OCI-LY1 (cell line): ENCODE measurements at regions not wholly inside any gene's neighbourhood (a gene's known extent, or its start where the extent isn't known, plus 50 kb on each side); places are given as distances from the start of the nearest gene placed in this dataset.

Experiments used
- H2AFZ ChIP-seq: fragments of 200-600 bp; sonication (generic), shearing (Covaris generic); 2 replicates; pipeline ENCODE4 v1.6.0; 2014; ENCODE audit warnings: antibody characterized with exemption, mild to moderate bottlenecking, low read length
- H3F3A ChIP-seq: fragments of 200-600 bp; sonication (generic), shearing (Covaris generic); 2 replicates; pipeline ENCODE4 v1.6.0; 2014; ENCODE audit warnings: mild to moderate bottlenecking, antibody characterized with exemption, low read length, moderate library complexity; ENCODE audit not compliant: insufficient read depth
- H3K27ac ChIP-seq: fragments of 200-600 bp; sonication (generic); 2 replicates; pipeline ENCODE4 v1.5.1; 2014; ENCODE audit warnings: low read length, mixed run types, mild to moderate bottlenecking, low read depth; ENCODE audit not compliant: poor library complexity, severe bottlenecking
- H3K27me3 ChIP-seq: fragments of 200-600 bp; sonication (generic); 2 replicates; pipeline ENCODE4 v1.6.0; 2014; ENCODE audit warnings: antibody characterized with exemption, mild to moderate bottlenecking, low read length, moderate library complexity; ENCODE audit not compliant: insufficient read depth
- H3K36me3 ChIP-seq: fragments of 200-600 bp; sonication (generic); 2 replicates; pipeline ENCODE4 v1.6.1; 2014; ENCODE audit warnings: mild to moderate bottlenecking, antibody characterized with exemption, low read length, moderate library complexity, mixed read lengths; ENCODE audit not compliant: insufficient read depth
- H3K4me1 ChIP-seq: fragments of 200-600 bp; sonication (generic); 2 replicates; pipeline ENCODE4 v1.5.1; 2014; ENCODE audit warnings: mild to moderate bottlenecking, low read length, moderate library complexity; ENCODE audit not compliant: insufficient read depth, severe bottlenecking
- H3K4me2 ChIP-seq: fragments of 200-600 bp; sonication (generic), shearing (Covaris generic); 2 replicates; pipeline ENCODE4 v1.6.1; 2014; ENCODE audit warnings: low read length
- H3K4me3 ChIP-seq: fragments of 200-600 bp; sonication (generic); 2 replicates; pipeline ENCODE4 v1.5.1; 2014; ENCODE audit warnings: low read length, low read depth, mild to moderate bottlenecking, mixed read lengths; ENCODE audit not compliant: poor library complexity, severe bottlenecking
- H3K79me2 ChIP-seq: fragments of 200-600 bp; shearing (Covaris generic); 2 replicates; pipeline ENCODE4 v1.6.1; 2016; ENCODE audit warnings: mixed run types, low read length, mixed read lengths; ENCODE audit not compliant: insufficient read depth
- H3K9ac ChIP-seq: fragments of 200-600 bp; sonication (generic), shearing (Covaris generic); 2 replicates; pipeline ENCODE4 v1.6.1; 2014; ENCODE audit warnings: mild to moderate bottlenecking, low read length, mixed read lengths
- H3K9me2 ChIP-seq: fragments of 200-600 bp; sonication (generic), shearing (Covaris generic); 2 replicates; pipeline ENCODE4 v1.6.1; 2014; ENCODE audit warnings: low read depth, mild to moderate bottlenecking, low read length, mixed read lengths
- H3K9me3 ChIP-seq: fragments of 200-600 bp; shearing (Covaris generic); 2 replicates; pipeline ENCODE4 v1.6.1; 2014; ENCODE audit warnings: low read length, mixed read lengths
- H4K20me1 ChIP-seq: fragments of 200-600 bp; sonication (generic), shearing (Covaris generic); 2 replicates; pipeline ENCODE4 v1.6.0; 2016; ENCODE audit warnings: mild to moderate bottlenecking, low read length; ENCODE audit not compliant: insufficient read depth
- CTCF ChIP-seq: fragments of 200-600 bp; sonication (generic), shearing (Covaris generic); IDR thresholded peaks from 2 replicates; pipeline ENCODE4 v1.5.1; 2017; ENCODE audit warnings: mild to moderate bottlenecking, antibody characterized with exemption, low read length, moderate library complexity, mixed read lengths
- EZH2 ChIP-seq: fragments of 200-600 bp; sonication (generic), shearing (Covaris generic); IDR thresholded peaks from 2 replicates; pipeline ENCODE4 v1.8.0; 2017; ENCODE audit warnings: borderline replicate concordance, mixed run types, mild to moderate bottlenecking, antibody characterized with exemption, low read length, moderate library complexity, mixed read lengths

- H3K4me1 ChIP-seq = no peaks in the 10 kb centered on the region
- H3K9me2 ChIP-seq = no peaks in the 10 kb centered on the region
- H3K27ac ChIP-seq = no peak overlapping the region
- 0 out of 2 replicates have a peak, but pooled peaks cover 3% of the 10 kb centered on the region for H3K27me3 ChIP-seq
- no peaks in the 10 kb centered on the region for H3K9me3 ChIP-seq
- H3F3A ChIP-seq = no peaks in the 10 kb centered on the region
- H3K9ac ChIP-seq = no peak overlapping the region
- no peak for TF ChIP-seq EZH2
- no peak for TF ChIP-seq CTCF
- H3K4me3 ChIP-seq = no peak overlapping the region
- no peaks in the 10 kb centered on the region for H4K20me1 ChIP-seq
- H3K36me3 ChIP-seq = no peaks in the 10 kb centered on the region
- no peaks in the 10 kb centered on the region for H3K79me2 ChIP-seq
- H3K4me2 ChIP-seq = no peak overlapping the region
- H2AFZ ChIP-seq = no peak overlapping the region
Observed at GRCh38 chr18:51621864-51622160, 424.3 kb upstream of the MEX3C start.

- no peaks in the 10 kb centered on the region for H3K4me1 ChIP-seq
- H3K9ac ChIP-seq = no peak overlapping the region
- H3K27me3 ChIP-seq = 0 out of 2 replicates have a peak, but pooled peaks cover 3% of the 10 kb centered on the region
- no peak overlapping the region for H3K4me3 ChIP-seq
- no peak for TF ChIP-seq EZH2
- TF ChIP-seq CTCF = no peak
- H3K9me2 ChIP-seq = no peaks in the 10 kb centered on the region
- H4K20me1 ChIP-seq = no peaks in the 10 kb centered on the region
- no peak overlapping the region for H3K27ac ChIP-seq
- H3K9me3 ChIP-seq = no peaks in the 10 kb centered on the region
- no peak overlapping the region for H3K4me2 ChIP-seq
- H3K79me2 ChIP-seq = no peaks in the 10 kb centered on the region
- H3F3A ChIP-seq = no peaks in the 10 kb centered on the region
- H3K36me3 ChIP-seq = no peaks in the 10 kb centered on the region
- no peak overlapping the region for H2AFZ ChIP-seq
Observed at GRCh38 chr18:51622702-51623101, 425.2 kb upstream of the MEX3C start.

GRCh38 chr18:51623653-51624052 is 426.2 kb upstream of the MEX3C start:
- H3K27ac ChIP-seq = no peak overlapping the region
- 0 out of 2 replicates have a peak, but pooled peaks cover 3% of the 10 kb centered on the region for H3K27me3 ChIP-seq
- no peak overlapping the region for H2AFZ ChIP-seq
- no peaks in the 10 kb centered on the region for H3K36me3 ChIP-seq
- no peaks in the 10 kb centered on the region for H4K20me1 ChIP-seq
- no peak overlapping the region for H3K9ac ChIP-seq
- no peaks in the 10 kb centered on the region for H3K4me1 ChIP-seq
- H3K79me2 ChIP-seq = no peaks in the 10 kb centered on the region
- H3F3A ChIP-seq = no peaks in the 10 kb centered on the region
- no peak for TF ChIP-seq CTCF
- no peak overlapping the region for H3K4me2 ChIP-seq
- H3K9me3 ChIP-seq = no peaks in the 10 kb centered on the region
- H3K9me2 ChIP-seq = no peaks in the 10 kb centered on the region
- no peak overlapping the region for H3K4me3 ChIP-seq

- H3K36me3 ChIP-seq = no peaks in the 10 kb centered on the region
- no peaks in the 10 kb centered on the region for H3K79me2 ChIP-seq
- H3K9ac ChIP-seq = no peak overlapping the region
- TF ChIP-seq EZH2 (no peak), CTCF (no peak)
- no peak overlapping the region for H2AFZ ChIP-seq
- no peaks in the 10 kb centered on the region for H3K9me3 ChIP-seq
- no peaks in the 10 kb centered on the region for H3K27me3 ChIP-seq
- H3K4me2 ChIP-seq = no peak overlapping the region
- no peaks in the 10 kb centered on the region for H4K20me1 ChIP-seq
- no peak overlapping the region for H3K27ac ChIP-seq
- no peaks in the 10 kb centered on the region for H3K9me2 ChIP-seq
- no peaks in the 10 kb centered on the region for H3K4me1 ChIP-seq
- H3K4me3 ChIP-seq = no peak overlapping the region
- no peaks in the 10 kb centered on the region for H3F3A ChIP-seq
Observed at GRCh38 chr18:51630706-51631105, 433.2 kb upstream of the MEX3C start.
